ENCODE measurements at regions not wholly inside any gene's neighbourhood (a gene's known extent, or its start where the extent isn't known, plus 50 kb on each side); places are given as distances from the start of the nearest gene placed in this dataset.

DNA sequence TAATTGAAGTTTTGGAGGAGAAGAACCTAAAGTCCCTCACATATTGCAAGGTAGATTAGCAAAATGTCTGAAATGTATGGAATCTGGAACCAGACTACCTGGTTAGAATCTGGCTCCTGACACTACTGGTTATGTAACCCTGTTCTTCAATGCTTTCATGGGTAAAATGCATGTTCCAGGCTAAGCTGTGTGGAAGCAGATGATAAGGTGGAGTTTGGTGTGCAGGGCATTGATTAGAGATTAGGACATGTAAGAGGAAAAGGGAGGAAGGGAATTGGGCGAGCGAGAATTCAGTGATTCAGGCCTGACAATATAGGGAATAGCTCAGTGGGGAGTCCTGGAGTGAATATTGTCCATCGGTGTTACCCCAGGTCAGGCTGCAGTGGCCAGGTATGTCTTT, 165.8 kb upstream of the SFRP2 start:
- Mint-ChIP-seq H3K4me3 (ENCODE audit: unreplicated experiment) (no peak overlapping the region), H3K27ac (ENCODE audit: low read depth, unreplicated experiment) (no peak overlapping the region), H3K27me3 (ENCODE audit: insufficient read depth, unreplicated experiment) (no peaks in the 10 kb centered on the region), H3K4me1 (ENCODE audit: insufficient read depth, unreplicated experiment) (peaks cover 6% of the 10 kb centered on the region), H3K9me3 (ENCODE audit: unreplicated experiment) (peaks cover 6% of the 10 kb centered on the region), H3K36me3 (ENCODE audit: insufficient read depth, unreplicated experiment) (no peaks in the 10 kb centered on the region)
- CTCF ChIA-PET: interaction anchor here (1.3 kb wide), 1 partner anchor 16 kb away, joined by 5 read pairs; no protein-coding TSS in a partner anchor
- BruUV-seq (replicated peaks): no TSS peak
- DNase-seq (ENCODE audit: unreplicated experiment): no peak
- POLR2A ChIA-PET: no interaction called here
- TF ChIP-seq, protein P1, sequence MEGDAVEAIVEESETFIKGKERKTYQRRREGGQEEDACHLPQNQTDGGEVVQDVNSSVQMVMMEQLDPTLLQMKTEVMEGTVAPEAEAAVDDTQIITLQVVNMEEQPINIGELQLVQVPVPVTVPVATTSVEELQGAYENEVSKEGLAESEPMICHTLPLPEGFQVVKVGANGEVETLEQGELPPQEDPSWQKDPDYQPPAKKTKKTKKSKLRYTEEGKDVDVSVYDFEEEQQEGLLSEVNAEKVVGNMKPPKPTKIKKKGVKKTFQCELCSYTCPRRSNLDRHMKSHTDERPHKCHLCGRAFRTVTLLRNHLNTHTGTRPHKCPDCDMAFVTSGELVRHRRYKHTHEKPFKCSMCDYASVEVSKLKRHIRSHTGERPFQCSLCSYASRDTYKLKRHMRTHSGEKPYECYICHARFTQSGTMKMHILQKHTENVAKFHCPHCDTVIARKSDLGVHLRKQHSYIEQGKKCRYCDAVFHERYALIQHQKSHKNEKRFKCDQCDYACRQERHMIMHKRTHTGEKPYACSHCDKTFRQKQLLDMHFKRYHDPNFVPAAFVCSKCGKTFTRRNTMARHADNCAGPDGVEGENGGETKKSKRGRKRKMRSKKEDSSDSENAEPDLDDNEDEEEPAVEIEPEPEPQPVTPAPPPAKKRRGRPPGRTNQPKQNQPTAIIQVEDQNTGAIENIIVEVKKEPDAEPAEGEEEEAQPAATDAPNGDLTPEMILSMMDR (IDR thresholded peaks at IDR 0.05; ENCODE audit: unreplicated experiment): no peak
- intact Hi-C loops (cut with micrococcal nuclease): no loop called here

DNA sequence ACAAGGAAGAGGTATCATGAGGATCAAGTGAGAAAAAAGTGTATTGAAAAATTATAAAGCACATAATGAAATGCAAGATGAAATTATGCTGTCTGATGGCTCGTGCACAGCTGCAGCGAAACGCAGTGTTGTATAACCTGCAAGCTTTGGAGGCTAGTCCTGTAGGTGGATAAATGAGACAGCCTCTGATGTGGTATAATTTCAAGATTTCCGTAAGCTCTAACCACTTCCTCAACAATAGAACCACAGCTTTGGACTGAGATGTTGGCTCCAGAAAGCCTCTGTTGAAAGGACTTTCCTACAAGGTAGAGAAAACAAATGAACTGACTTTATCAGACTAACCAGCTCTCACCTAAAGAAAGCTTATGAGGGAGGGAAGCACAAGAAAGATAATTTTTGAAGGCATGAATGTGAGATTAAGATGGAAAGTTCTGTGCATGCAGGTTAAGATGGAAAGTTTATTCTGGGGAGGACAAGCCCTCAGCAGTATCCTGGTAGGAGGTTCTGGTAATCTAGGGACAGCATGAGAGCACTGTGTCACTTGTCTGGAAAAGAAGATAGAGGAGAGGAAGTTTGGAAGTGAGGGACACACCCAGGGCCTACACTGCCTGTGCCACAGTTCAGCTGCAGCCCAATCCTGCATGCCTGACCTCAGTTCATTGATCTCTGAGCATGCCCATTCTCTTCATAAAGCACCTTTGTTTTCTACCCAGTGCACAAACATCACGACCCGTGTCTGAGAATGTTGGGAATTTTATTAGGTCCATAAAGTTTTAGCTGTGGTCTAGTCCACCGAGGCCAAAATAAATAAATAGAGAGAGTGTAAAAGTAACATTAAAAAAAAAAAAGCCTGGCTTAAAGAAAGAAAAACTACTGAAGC, 161.5 kb upstream of the SFRP2 start:
- BruUV-seq (replicated peaks): no TSS peak
- no peak for DNase-seq (ENCODE audit: unreplicated experiment)
- H3K4me1 Mint-ChIP-seq (ENCODE audit: insufficient read depth, unreplicated experiment): peaks cover 6% of the 10 kb centered on the region
- H3K9me3 Mint-ChIP-seq (ENCODE audit: unreplicated experiment): peaks cover 13% of the 10 kb centered on the region
- TF ChIP-seq, protein P1 (IDR thresholded peaks at IDR 0.05; ENCODE audit: unreplicated experiment): no peak
- H3K4me3 Mint-ChIP-seq (ENCODE audit: unreplicated experiment): no peak overlapping the region
- CTCF ChIA-PET: interaction anchor here (0.6 kb wide), 1 partner anchor 1032 kb away, joined by 3 read pairs; no protein-coding TSS in a partner anchor
- intact Hi-C loops (cut with micrococcal nuclease): no loop called here
- H3K36me3 Mint-ChIP-seq (ENCODE audit: insufficient read depth, unreplicated experiment): no peaks in the 10 kb centered on the region
- H3K27ac Mint-ChIP-seq (ENCODE audit: low read depth, unreplicated experiment): no peak overlapping the region
- H3K27me3 Mint-ChIP-seq (ENCODE audit: insufficient read depth, unreplicated experiment): no peaks in the 10 kb centered on the region
- POLR2A ChIA-PET: interaction anchor here (0.9 kb wide), 1 partner anchor 11 kb away, joined by 4 read pairs; no protein-coding TSS in a partner anchor

DNA sequence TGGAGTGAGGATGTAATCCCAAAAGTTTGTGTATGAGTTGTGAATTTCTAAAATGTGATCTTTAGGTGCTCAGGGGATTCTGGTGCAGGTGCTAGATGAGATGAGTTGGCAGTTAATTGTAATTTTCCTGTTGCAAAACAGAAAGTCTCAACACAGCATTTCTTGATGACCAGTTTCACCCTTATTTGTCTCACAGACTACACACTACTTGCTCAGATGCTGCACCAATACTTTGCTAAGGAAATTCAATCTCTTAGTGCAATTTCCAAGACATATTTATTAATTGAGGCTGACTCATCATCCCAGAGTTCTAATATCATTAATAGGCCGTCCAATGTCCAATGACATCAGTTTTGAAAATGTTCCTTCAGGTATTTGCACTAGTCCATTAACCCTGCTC, 159.2 kb upstream of the SFRP2 start:
- TF ChIP-seq, protein P1 (IDR thresholded peaks at IDR 0.05; ENCODE audit: unreplicated experiment): no peak
- no peaks in the 10 kb centered on the region for H3K36me3 Mint-ChIP-seq (ENCODE audit: insufficient read depth, unreplicated experiment)
- H3K4me3 Mint-ChIP-seq (ENCODE audit: unreplicated experiment): no peak overlapping the region
- H3K27ac Mint-ChIP-seq (ENCODE audit: low read depth, unreplicated experiment): no peak overlapping the region
- CTCF ChIA-PET: no interaction called here
- H3K4me1 Mint-ChIP-seq (ENCODE audit: insufficient read depth, unreplicated experiment): peaks cover 6% of the 10 kb centered on the region
- POLR2A ChIA-PET: no interaction called here
- H3K9me3 Mint-ChIP-seq (ENCODE audit: unreplicated experiment): peaks cover 19% of the 10 kb centered on the region
- no peaks in the 10 kb centered on the region for H3K27me3 Mint-ChIP-seq (ENCODE audit: insufficient read depth, unreplicated experiment)
- intact Hi-C loops (cut with micrococcal nuclease): no loop called here
- DNase-seq (ENCODE audit: unreplicated experiment): no peak
- BruUV-seq (replicated peaks): no TSS peak

DNA sequence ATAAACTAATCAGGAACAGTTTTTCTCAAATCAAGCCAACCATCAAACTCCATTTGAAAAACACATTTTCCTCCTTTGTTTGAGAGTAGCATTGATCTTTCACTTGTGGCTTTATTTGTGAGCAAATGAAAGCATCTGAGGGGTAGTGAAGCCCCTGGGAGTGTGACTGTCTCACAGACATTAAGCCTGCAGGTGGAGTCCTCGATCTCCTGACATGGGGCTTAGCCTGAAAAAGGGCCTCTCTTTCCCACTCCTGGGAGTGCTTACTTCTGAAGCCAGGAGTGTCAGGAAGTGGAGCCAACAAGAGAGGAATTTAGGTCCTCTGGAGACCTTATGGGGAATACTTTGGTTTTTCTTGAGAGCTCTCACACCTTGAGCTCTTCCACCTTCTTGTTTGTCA, 158.2 kb upstream of the SFRP2 start:
- no peak overlapping the region for H3K27ac Mint-ChIP-seq (ENCODE audit: low read depth, unreplicated experiment)

More for the DNA sequence above, 158.2 kb upstream of the SFRP2 start:
- POLR2A ChIA-PET: interaction anchor here (0.6 kb wide), 1 partner anchor 8 kb away, joined by 3 read pairs; no protein-coding TSS in a partner anchor
- peaks cover 19% of the 10 kb centered on the region for H3K9me3 Mint-ChIP-seq (ENCODE audit: unreplicated experiment)
- DNase-seq (ENCODE audit: unreplicated experiment): no peak
- TF ChIP-seq, protein P1 (IDR thresholded peaks at IDR 0.05; ENCODE audit: unreplicated experiment): no peak
- no peak overlapping the region for H3K4me3 Mint-ChIP-seq (ENCODE audit: unreplicated experiment)
- no peaks in the 10 kb centered on the region for H3K27me3 Mint-ChIP-seq (ENCODE audit: insufficient read depth, unreplicated experiment)
- BruUV-seq (replicated peaks): no TSS peak
- H3K4me1 Mint-ChIP-seq (ENCODE audit: insufficient read depth, unreplicated experiment): peaks cover 6% of the 10 kb centered on the region
- CTCF ChIA-PET: no interaction called here
- intact Hi-C loops (cut with micrococcal nuclease): no loop called here
- no peaks in the 10 kb centered on the region for H3K36me3 Mint-ChIP-seq (ENCODE audit: insufficient read depth, unreplicated experiment)
